HEK293 (cell line): ENCODE measurements at regions not wholly inside any gene's neighbourhood (a gene's known extent, or its start where the extent isn't known, plus 50 kb on each side); places are given as distances from the start of the nearest gene placed in this dataset.

Source experiments
- CTCF ChIA-PET: fragments of 350-600 bp; formaldehyde crosslinking; extraction: SDS; loops from one replicate; lab custom pipeline; 2021; ENCODE audit warnings: antibody characterized with exemption; lab: Yijun Ruan, JAX
- POLR2A ChIA-PET: fragments of 300-600 bp; formaldehyde crosslinking; extraction: SDS; loops from one replicate; lab custom pipeline; 2020; ENCODE audit warnings: antibody characterized with exemption, inconsistent platforms; lab: Yijun Ruan, JAX
- H3K27ac ChIP-seq: fragments of 200-500 bp; sonication (Bioruptor generic); 2 replicates; pipeline ENCODE4 v1.5.1; 2014; ENCODE audit warnings: low read depth, low read length, control low read depth, inconsistent platforms; ENCODE audit errors: extremely low read depth
- H3K36me3 ChIP-seq, 2 experiments: fragments of 200-500 bp in 1 of 2; sonication (Bioruptor generic) in 1 of 2; 1 replicate in 1 of 2; 2 replicates in 1 of 2; pipeline ENCODE4 v1.5.1; 2014 to 2017; ENCODE audit warnings: inconsistent platforms in 2 of 2, low read length in 2 of 2; ENCODE audit not compliant: control insufficient read depth in 2 of 2, insufficient read depth in 1 of 2
- H3K4me1 ChIP-seq: fragments of 200-500 bp; sonication (Bioruptor generic); 2 replicates; pipeline ENCODE4 v1.5.1; 2014; ENCODE audit warnings: mild to moderate bottlenecking, low read length, inconsistent platforms; ENCODE audit not compliant: control insufficient read depth, insufficient read depth
- H3K4me3 ChIP-seq: 2 replicates; pipeline ENCODE4 v1.5.1; 2011; ENCODE audit warnings: low read depth, mild to moderate bottlenecking, control low read depth, low read length, moderate library complexity
- H3K9me3 ChIP-seq: fragments of 200-500 bp; sonication (Bioruptor generic); 2 replicates; pipeline ENCODE4 v1.5.1; 2014; ENCODE audit warnings: low read depth, low read length, inconsistent platforms; ENCODE audit not compliant: control insufficient read depth, insufficient read depth
- FEZF1 ChIP-seq: fragments of 450-650 bp; formaldehyde crosslinking; IDR thresholded peaks from 2 replicates; pipeline ENCODE4 v1.5.1; 2016; ENCODE audit warnings: missing biosample characterization, missing genetic modification characterization
- GLIS2 ChIP-seq: fragments of 450-650 bp; formaldehyde crosslinking; IDR thresholded peaks from 2 replicates; pipeline ENCODE4 v1.5.1; 2016; ENCODE audit warnings: missing biosample characterization, missing genetic modification characterization
- IKZF3 ChIP-seq: fragments of 450-650 bp; IDR thresholded peaks from 2 replicates; pipeline ENCODE4 v1.5.0; 2018; ENCODE audit warnings: missing biosample characterization, mild to moderate bottlenecking, missing genetic modification characterization, moderate library complexity
- KLF10 ChIP-seq: fragments of 450-650 bp; IDR thresholded peaks from 2 replicates; pipeline ENCODE4 v1.5.1; 2018; ENCODE audit warnings: missing biosample characterization, mild to moderate bottlenecking, missing genetic modification characterization
- KLF7 ChIP-seq: fragments of 450-650 bp; formaldehyde crosslinking; IDR thresholded peaks from 2 replicates; pipeline ENCODE4 v1.5.1; 2016; ENCODE audit warnings: missing biosample characterization, missing genetic modification characterization, borderline replicate concordance
- REPIN1 ChIP-seq: fragments of 450-650 bp; formaldehyde crosslinking; IDR thresholded peaks from 2 replicates; pipeline ENCODE4 v1.5.1; 2017; ENCODE audit warnings: missing biosample characterization, missing genetic modification characterization, low read depth
- SP3 ChIP-seq: fragments of 450-650 bp; formaldehyde crosslinking; IDR thresholded peaks from 2 replicates; pipeline ENCODE4 v1.5.1; 2016; ENCODE audit warnings: missing biosample characterization, missing genetic modification characterization
- ZBTB48 ChIP-seq: fragments of 450-650 bp; formaldehyde crosslinking; IDR thresholded peaks from 2 replicates; pipeline ENCODE4 v1.5.1; 2016; ENCODE audit warnings: missing biosample characterization, missing genetic modification characterization
- ZNF114 ChIP-seq: fragments of 450-650 bp; formaldehyde crosslinking; IDR thresholded peaks from 2 replicates; pipeline ENCODE4 v1.5.0; 2017; ENCODE audit warnings: missing biosample characterization, missing genetic modification characterization
- ZNF184 ChIP-seq: fragments of 450-650 bp; IDR thresholded peaks from 2 replicates; pipeline ENCODE4 v1.5.1; 2018; ENCODE audit warnings: missing biosample characterization, mild to moderate bottlenecking, missing genetic modification characterization
- ZNF248 ChIP-seq: fragments of 450-650 bp; formaldehyde crosslinking; IDR thresholded peaks from 2 replicates; pipeline ENCODE4 v1.5.1; 2017; ENCODE audit warnings: missing biosample characterization, missing genetic modification characterization
- ZNF423 ChIP-seq: fragments of 450-650 bp; formaldehyde crosslinking; IDR thresholded peaks from 2 replicates; pipeline ENCODE4 v1.5.1; 2016; ENCODE audit warnings: missing biosample characterization, missing genetic modification characterization
- ZNF555 ChIP-seq: fragments of 450-650 bp; formaldehyde crosslinking; conservative IDR thresholded peaks from 2 replicates; pipeline ENCODE4 v1.5.1; 2017; ENCODE audit warnings: missing biosample characterization, mild to moderate bottlenecking, missing genetic modification characterization, inconsistent platforms
- ZNF558 ChIP-seq: fragments of 450-650 bp; formaldehyde crosslinking; IDR thresholded peaks from 2 replicates; pipeline ENCODE4 v1.5.1; 2016; ENCODE audit warnings: missing biosample characterization, missing genetic modification characterization
- ZNF610 ChIP-seq: fragments of 450-650 bp; formaldehyde crosslinking; IDR thresholded peaks from 2 replicates; pipeline ENCODE4 v1.5.1; 2016; ENCODE audit warnings: missing biosample characterization, missing genetic modification characterization, borderline replicate concordance
- ZNF623 ChIP-seq: fragments of 450-650 bp; formaldehyde crosslinking; IDR thresholded peaks from 2 replicates; pipeline ENCODE4 v1.5.1; 2016; ENCODE audit warnings: missing biosample characterization, missing genetic modification characterization
- ZNF670 ChIP-seq: fragments of 450-650 bp; formaldehyde crosslinking; IDR thresholded peaks from 2 replicates; pipeline ENCODE4 v1.5.1; 2016; ENCODE audit warnings: missing biosample characterization, missing genetic modification characterization, low read depth
- ZNF747 ChIP-seq: fragments of 450-650 bp; formaldehyde crosslinking; IDR thresholded peaks from 2 replicates; pipeline ENCODE4 v1.5.1; 2016; ENCODE audit warnings: missing biosample characterization, missing genetic modification characterization
- ZNF776 ChIP-seq: fragments of 450-650 bp; formaldehyde crosslinking; IDR thresholded peaks from 2 replicates; pipeline ENCODE4 v1.5.0; 2017; ENCODE audit warnings: missing biosample characterization, missing genetic modification characterization, borderline replicate concordance
- ZNF785 ChIP-seq: fragments of 450-650 bp; formaldehyde crosslinking; IDR thresholded peaks from 2 replicates; pipeline ENCODE4 v1.5.1; 2016; ENCODE audit warnings: missing biosample characterization, missing genetic modification characterization
- TF ChIP-seq, protein P1 (sequence below): fragments of 450-650 bp; formaldehyde crosslinking; conservative IDR thresholded peaks from 2 replicates; pipeline ENCODE4 v1.5.1; 2016; ENCODE audit warnings: low read depth, missing biosample characterization, missing genetic modification characterization
- TF ChIP-seq, protein P2 (sequence below): fragments of 450-650 bp; IDR thresholded peaks from 2 replicates; pipeline ENCODE4 v1.5.1; 2018; ENCODE audit warnings: missing biosample characterization, mild to moderate bottlenecking, missing genetic modification characterization
- TF ChIP-seq, protein P3 (sequence below): fragments of 450-650 bp; formaldehyde crosslinking; IDR thresholded peaks from 2 replicates; pipeline ENCODE4 v1.5.1; 2016; ENCODE audit warnings: missing biosample characterization, missing genetic modification characterization, low read depth
- TF ChIP-seq, protein P4 (sequence below): fragments of 450-650 bp; formaldehyde crosslinking; IDR thresholded peaks from 2 replicates; pipeline ENCODE4 v1.5.1; 2017; ENCODE audit warnings: missing biosample characterization, missing genetic modification characterization
- TF ChIP-seq, protein P5 (sequence below): fragments of 450-650 bp; formaldehyde crosslinking; IDR thresholded peaks from 2 replicates; pipeline ENCODE4 v1.5.1; 2016; ENCODE audit warnings: missing biosample characterization, missing genetic modification characterization

DNA sequence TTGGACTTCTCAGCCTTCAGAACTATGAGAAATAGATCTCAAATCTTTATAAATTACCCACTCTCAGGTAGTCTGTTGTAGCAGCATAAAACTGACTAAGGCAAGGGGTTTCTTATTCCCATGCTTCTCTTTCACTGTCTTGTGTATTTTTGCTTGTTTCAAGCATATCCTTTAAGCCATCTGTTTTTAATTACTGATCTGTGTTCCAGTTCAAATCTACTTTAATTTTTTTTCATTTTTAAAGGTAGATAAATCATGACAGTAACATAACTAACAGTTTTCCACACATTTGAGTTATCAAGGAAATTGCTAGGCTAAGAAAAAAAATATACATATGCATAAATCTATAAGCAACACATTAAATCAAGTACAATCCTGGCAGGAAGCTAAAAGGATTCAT is 317.9 kb upstream of the TNP1 start (continued):
- TF ChIP-seq, protein P1, sequence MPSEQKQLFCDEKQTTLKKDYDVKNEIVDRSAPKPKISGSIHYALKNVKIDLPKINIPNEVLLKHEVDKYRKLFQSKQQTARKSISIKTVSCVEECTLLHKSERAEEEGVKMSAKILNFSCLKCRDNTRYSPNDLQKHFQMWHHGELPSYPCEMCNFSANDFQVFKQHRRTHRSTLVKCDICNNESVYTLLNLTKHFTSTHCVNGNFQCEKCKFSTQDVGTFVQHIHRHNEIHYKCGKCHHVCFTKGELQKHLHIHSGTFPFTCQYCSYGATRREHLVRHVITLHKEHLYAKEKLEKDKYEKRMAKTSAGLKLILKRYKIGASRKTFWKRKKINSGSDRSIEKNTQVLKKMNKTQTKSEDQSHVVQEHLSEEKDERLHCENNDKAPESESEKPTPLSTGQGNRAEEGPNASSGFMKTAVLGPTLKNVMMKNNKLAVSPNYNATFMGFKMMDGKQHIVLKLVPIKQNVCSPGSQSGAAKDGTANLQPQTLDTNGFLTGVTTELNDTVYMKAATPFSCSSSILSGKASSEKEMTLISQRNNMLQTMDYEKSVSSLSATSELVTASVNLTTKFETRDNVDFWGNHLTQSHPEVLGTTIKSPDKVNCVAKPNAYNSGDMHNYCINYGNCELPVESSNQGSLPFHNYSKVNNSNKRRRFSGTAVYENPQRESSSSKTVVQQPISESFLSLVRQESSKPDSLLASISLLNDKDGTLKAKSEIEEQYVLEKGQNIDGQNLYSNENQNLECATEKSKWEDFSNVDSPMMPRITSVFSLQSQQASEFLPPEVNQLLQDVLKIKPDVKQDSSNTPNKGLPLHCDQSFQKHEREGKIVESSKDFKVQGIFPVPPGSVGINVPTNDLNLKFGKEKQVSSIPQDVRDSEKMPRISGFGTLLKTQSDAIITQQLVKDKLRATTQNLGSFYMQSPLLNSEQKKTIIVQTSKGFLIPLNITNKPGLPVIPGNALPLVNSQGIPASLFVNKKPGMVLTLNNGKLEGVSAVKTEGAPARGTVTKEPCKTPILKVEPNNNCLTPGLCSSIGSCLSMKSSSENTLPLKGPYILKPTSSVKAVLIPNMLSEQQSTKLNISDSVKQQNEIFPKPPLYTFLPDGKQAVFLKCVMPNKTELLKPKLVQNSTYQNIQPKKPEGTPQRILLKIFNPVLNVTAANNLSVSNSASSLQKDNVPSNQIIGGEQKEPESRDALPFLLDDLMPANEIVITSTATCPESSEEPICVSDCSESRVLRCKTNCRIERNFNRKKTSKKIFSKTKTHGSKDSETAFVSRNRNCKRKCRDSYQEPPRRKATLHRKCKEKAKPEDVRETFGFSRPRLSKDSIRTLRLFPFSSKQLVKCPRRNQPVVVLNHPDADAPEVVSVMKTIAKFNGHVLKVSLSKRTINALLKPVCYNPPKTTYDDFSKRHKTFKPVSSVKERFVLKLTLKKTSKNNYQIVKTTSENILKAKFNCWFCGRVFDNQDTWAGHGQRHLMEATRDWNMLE = no peak
- TF ChIP-seq IKZF3 (no peak), SP3 (tag by site-specific recombination) (no peak), ZNF248 (no peak), ZNF558 (tag by site-specific recombination) (no peak)

DNA sequence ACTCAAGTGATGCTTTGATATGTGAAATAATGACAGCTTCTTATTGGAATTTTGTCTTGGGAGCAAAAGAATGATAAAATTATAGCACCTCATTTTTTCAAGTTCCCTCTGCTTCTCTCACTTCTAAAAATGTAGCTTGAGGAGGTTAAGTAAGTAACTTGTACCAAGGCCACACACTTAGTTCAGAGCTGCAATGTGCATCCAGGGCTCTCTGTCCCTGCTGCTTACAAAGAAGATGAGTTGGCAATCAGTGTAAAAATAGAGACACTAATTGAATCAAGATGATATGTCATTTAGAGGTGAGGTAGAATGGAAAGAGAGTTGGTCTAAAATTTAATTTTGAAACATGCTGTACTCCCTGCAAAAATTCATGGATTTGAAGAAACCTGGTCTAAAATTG is 312.0 kb upstream of the TNP1 start:
- ChIA-PET POLR2A (no interaction called here), CTCF (interaction anchor here (0.9 to 1.1 kb wide), 3 partner anchors 11 to 584 kb away, joined by 3 to 4 read pairs (median 3); no protein-coding TSS in a partner anchor)

More for the DNA sequence above, 312.0 kb upstream of the TNP1 start:
- no peak overlapping the region for H3K27ac ChIP-seq
- TF ChIP-seq ZNF747 (tag by site-specific recombination) (no peak), ZNF114 (tag by site-specific recombination) (no peak), KLF7 (tag by site-specific recombination) (no peak), ZNF623 (tag by site-specific recombination) (no peak), FEZF1 (tag by site-specific recombination) (no peak), ZNF610 (tag by site-specific recombination) (no peak), ZNF776 (tag by site-specific recombination) (no peak), GLIS2 (tag by site-specific recombination) (no peak), REPIN1 (no peak), ZNF423 (tag by site-specific recombination) (no peak), ZNF555 (tag by site-specific recombination) (no peak), ZNF785 (tag by site-specific recombination) (no peak), ZNF184 (tag by site-specific recombination) (no peak), KLF10 (tag by site-specific recombination) (no peak), ZNF670 (tag by site-specific recombination) (no peak), ZBTB48 (tag by site-specific recombination) (no peak)
- TF ChIP-seq, protein P2, sequence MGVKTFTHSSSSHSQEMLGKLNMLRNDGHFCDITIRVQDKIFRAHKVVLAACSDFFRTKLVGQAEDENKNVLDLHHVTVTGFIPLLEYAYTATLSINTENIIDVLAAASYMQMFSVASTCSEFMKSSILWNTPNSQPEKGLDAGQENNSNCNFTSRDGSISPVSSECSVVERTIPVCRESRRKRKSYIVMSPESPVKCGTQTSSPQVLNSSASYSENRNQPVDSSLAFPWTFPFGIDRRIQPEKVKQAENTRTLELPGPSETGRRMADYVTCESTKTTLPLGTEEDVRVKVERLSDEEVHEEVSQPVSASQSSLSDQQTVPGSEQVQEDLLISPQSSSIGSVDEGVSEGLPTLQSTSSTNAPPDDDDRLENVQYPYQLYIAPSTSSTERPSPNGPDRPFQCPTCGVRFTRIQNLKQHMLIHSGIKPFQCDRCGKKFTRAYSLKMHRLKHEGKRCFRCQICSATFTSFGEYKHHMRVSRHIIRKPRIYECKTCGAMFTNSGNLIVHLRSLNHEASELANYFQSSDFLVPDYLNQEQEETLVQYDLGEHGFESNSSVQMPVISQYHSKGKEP (tag by site-specific recombination) = no peak
- TF ChIP-seq, protein P3, sequence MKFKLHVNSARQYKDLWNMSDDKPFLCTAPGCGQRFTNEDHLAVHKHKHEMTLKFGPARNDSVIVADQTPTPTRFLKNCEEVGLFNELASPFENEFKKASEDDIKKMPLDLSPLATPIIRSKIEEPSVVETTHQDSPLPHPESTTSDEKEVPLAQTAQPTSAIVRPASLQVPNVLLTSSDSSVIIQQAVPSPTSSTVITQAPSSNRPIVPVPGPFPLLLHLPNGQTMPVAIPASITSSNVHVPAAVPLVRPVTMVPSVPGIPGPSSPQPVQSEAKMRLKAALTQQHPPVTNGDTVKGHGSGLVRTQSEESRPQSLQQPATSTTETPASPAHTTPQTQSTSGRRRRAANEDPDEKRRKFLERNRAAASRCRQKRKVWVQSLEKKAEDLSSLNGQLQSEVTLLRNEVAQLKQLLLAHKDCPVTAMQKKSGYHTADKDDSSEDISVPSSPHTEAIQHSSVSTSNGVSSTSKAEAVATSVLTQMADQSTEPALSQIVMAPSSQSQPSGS (tag by site-specific recombination) = no peak
- TF ChIP-seq, protein P4, sequence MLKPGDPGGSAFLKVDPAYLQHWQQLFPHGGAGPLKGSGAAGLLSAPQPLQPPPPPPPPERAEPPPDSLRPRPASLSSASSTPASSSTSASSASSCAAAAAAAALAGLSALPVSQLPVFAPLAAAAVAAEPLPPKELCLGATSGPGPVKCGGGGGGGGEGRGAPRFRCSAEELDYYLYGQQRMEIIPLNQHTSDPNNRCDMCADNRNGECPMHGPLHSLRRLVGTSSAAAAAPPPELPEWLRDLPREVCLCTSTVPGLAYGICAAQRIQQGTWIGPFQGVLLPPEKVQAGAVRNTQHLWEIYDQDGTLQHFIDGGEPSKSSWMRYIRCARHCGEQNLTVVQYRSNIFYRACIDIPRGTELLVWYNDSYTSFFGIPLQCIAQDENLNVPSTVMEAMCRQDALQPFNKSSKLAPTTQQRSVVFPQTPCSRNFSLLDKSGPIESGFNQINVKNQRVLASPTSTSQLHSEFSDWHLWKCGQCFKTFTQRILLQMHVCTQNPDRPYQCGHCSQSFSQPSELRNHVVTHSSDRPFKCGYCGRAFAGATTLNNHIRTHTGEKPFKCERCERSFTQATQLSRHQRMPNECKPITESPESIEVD = no peak
- TF ChIP-seq, protein P5, sequence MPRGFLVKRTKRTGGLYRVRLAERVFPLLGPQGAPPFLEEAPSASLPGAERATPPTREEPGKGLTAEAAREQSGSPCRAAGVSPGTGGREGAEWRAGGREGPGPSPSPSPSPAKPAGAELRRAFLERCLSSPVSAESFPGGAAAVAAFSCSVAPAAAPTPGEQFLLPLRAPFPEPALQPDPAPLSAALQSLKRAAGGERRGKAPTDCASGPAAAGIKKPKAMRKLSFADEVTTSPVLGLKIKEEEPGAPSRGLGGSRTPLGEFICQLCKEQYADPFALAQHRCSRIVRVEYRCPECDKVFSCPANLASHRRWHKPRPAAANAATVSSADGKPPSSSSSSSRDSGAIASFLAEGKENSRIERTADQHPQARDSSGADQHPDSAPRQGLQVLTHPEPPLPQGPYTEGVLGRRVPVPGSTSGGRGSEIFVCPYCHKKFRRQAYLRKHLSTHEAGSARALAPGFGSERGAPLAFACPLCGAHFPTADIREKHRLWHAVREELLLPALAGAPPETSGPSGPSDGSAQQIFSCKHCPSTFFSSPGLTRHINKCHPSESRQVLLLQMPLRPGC (tag by site-specific recombination) = no peak
- H3K4me3 ChIP-seq = no peak overlapping the region
- H3K9me3 ChIP-seq = no peaks in the 10 kb centered on the region
- no peaks in the 10 kb centered on the region for H3K36me3 ChIP-seq
- no peaks in the 10 kb centered on the region for H3K4me1 ChIP-seq
